Body of pancreas (tissue), 4 donors: ENCODE measurements at regions not wholly inside any gene's neighbourhood (a gene's known extent, or its start where the extent isn't known, plus 50 kb on each side); places are given as distances from the start of the nearest gene placed in this dataset.

Experiments
- ATAC-seq: fragments of 150-250 bp; one replicate; pipeline ENCODE4 v1.9.1; 2016
- DNase-seq, 4 donors: peaks; one replicate each; pipeline ENCODE4 v3.0.0-alpha.2; 2019
- H3K27ac ChIP-seq, 4 donors: fragments of 200-600 bp; sonication (generic); 1 replicate in 3 of 4; 2 replicates in 1 of 4; pipeline versions ENCODE4 v1.5.1 to v1.6.1; 2016 to 2019; ENCODE audit warnings: mild to moderate bottlenecking in 1 of 4, mixed read lengths in 1 of 4, moderate library complexity in 1 of 4
- H3K27me3 ChIP-seq, 2 donors: fragments of 200-600 bp; sonication (generic); one replicate each; pipeline ENCODE4 v1.6.0; 2016; ENCODE audit warnings: mild to moderate bottlenecking in 1 of 2
- H3K36me3 ChIP-seq, 2 donors: fragments of 200-600 bp; sonication (generic); replicated peaks in 1 of 2; 2 replicates each; pipeline ENCODE4 v1.5.1; 2016; ENCODE audit warnings: low read depth in 2 of 2; ENCODE audit not compliant: insufficient read depth in 1 of 2
- H3K4me1 ChIP-seq: fragments of 200-600 bp; sonication (generic); one replicate; pipeline ENCODE4 v1.6.0; 2016
- H3K4me3 ChIP-seq, 2 donors: fragments of 200-600 bp; sonication (generic); 1 replicate in 1 of 2; 2 replicates in 1 of 2; pipeline ENCODE4 v1.5.1; 2016 to 2019
- H3K9me3 ChIP-seq, 3 donors: fragments of 200-600 bp; sonication (generic); 1 replicate in 2 of 3; 2 replicates in 1 of 3; pipeline ENCODE4 v1.5.1; 2016
- POLR2A ChIP-seq, 3 donors: fragments of 450-650 bp; IDR thresholded peaks; one replicate each; pipeline ENCODE4 v1.6.1; 2016; ENCODE audit warnings: antibody characterized with exemption in 3 of 3, mild to moderate bottlenecking in 2 of 3
- WGBS, 2 donors: methylation state at CpG; one replicate each; pipeline ENCODE4 v1.1.5; 2017; 5-methylcytosine and 5-hydroxymethylcytosine counted together
- intact Hi-C: fragments of 100-400 bp; cut with DNase I; formaldehyde crosslinking; loops from one replicate; pipeline ENCODE4 v1.15.1; 2023
- TF ChIP-seq, protein P1 (sequence below), 7 experiments: fragments of 450-650 bp in 4 of 7; fragments of 200-600 bp in 3 of 7; sonication (generic) in 3 of 7; IDR thresholded peaks; one replicate each; pipeline ENCODE4 v1.5.1; 2016 to 2019; ENCODE audit warnings: antibody characterized with exemption in 7 of 7

DNA sequence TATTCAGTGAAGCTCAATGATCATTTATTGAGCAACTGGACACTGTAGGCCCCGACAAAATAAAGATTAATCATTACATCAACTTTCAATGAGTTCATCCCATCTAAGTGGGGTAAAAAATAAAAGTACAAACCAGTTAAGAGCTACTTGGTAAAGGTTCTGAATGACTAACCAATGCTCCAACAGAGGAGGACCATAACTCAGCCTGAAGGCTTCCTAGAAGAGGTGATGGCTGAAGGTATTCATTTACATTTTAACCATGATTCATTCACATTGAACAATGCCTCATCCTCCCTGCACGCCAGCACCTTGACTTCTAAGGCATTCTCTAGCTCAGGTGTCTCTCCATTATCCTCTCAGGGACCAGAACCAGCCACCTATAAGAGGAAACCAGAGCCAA, 201.4 kb downstream of the ZNF462 start:
- intact Hi-C loops, result no loop called here
- TF ChIP-seq, protein P1, sequence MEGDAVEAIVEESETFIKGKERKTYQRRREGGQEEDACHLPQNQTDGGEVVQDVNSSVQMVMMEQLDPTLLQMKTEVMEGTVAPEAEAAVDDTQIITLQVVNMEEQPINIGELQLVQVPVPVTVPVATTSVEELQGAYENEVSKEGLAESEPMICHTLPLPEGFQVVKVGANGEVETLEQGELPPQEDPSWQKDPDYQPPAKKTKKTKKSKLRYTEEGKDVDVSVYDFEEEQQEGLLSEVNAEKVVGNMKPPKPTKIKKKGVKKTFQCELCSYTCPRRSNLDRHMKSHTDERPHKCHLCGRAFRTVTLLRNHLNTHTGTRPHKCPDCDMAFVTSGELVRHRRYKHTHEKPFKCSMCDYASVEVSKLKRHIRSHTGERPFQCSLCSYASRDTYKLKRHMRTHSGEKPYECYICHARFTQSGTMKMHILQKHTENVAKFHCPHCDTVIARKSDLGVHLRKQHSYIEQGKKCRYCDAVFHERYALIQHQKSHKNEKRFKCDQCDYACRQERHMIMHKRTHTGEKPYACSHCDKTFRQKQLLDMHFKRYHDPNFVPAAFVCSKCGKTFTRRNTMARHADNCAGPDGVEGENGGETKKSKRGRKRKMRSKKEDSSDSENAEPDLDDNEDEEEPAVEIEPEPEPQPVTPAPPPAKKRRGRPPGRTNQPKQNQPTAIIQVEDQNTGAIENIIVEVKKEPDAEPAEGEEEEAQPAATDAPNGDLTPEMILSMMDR (IDR thresholded peaks at IDR 0.05), result no peak
- TF ChIP-seq POLR2A (IDR thresholded peaks at IDR 0.05), result no peak
- Histone ChIP-seq H3K9me3 (no peaks in the 10 kb centered on the region), H3K27me3 (no peaks in the 10 kb centered on the region), H3K4me3 (no peak overlapping the region), H3K36me3 (no peaks in the 10 kb centered on the region), H3K27ac (no peak overlapping the region), H3K4me1 (peaks cover 19% of the 10 kb centered on the region)
- no peak for DNase-seq
- WGBS, 2 donors, result 74 to 79% methylated on average over 2 of the region's 2 CpGs
- ATAC-seq, result no peak

DNA sequence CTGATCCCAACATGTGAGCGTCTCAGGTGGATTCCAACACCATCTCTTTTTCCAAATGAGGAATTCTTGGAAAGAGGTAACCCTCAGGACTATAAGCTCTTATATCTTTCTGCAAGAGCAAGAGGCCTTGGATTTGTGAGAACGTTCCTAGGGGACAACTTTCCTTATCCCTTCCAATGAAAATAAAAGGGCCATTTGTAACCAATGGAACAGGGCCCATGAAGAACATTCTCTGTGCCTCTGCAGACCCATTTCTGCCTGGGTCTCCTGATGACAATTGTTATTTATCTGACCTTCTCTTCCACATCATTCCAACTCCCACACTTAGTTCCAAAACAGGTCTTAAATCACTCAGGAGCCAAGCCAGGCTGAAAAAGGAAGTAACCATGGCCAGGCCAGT, 202.6 kb downstream of the ZNF462 start:
- Histone ChIP-seq H3K4me1 (peaks cover 19% of the 10 kb centered on the region), H3K9me3 (no peaks in the 10 kb centered on the region), H3K36me3 (no peaks in the 10 kb centered on the region), H3K27me3 (no peaks in the 10 kb centered on the region), H3K27ac (no peak overlapping the region), H3K4me3 (no peak overlapping the region)
- ATAC-seq, result no peak
- TF ChIP-seq, protein P1 (IDR thresholded peaks at IDR 0.05), result no peak
- TF ChIP-seq POLR2A (IDR thresholded peaks at IDR 0.05), result no peak
- no peak for DNase-seq
- 86% methylated on average over 2 of the region's 2 CpGs for WGBS, 2 donors
- intact Hi-C loops, result no loop called here

DNA sequence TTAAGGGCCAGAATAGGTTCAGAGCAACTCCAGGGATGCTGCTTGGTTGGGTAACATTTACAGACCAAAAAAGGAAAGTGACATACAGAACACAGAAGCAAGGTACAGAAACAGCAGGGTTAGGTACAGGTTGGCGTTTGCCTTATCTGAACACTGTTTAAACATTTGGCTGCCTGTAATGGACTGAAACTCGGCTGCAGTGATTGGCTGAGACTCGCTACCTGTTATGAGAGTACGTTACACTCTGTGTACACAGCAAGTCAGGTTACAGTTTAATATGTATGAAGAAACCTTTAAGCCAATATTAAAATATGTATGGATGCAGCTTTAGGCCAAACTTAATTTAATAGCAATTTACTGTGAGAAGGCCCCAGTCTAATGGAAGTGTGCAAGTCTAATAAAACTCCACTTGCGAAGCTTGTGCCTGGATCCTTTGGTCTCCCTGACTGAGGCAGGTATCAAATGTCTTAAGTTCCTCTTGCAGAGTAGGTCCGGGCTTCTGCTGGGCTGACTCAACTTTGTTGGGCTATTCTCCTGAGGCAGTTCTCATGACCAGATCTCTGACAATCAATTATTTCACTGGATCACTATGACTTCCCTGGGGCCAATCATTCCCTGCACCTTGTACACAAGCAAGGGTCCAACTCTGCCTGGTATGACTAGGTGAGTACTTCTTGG, 204.9 kb downstream of the ZNF462 start:
- no peak overlapping the region for H3K27ac ChIP-seq
- H3K9me3 ChIP-seq, result no peaks in the 10 kb centered on the region
- H3K36me3 ChIP-seq, result no peaks in the 10 kb centered on the region
- ATAC-seq (peak; percentile 97), DNase-seq (peak; percentile 42 to 74 (median 57))
- 25 to 33% methylated on average over 6 of the region's 6 CpGs for WGBS, 2 donors
- H3K4me1 ChIP-seq, result peaks cover 19% of the 10 kb centered on the region
- H3K27me3 ChIP-seq, result no peaks in the 10 kb centered on the region
- H3K4me3 ChIP-seq, result no peak overlapping the region
- intact Hi-C loops, result no loop called here
- TF ChIP-seq, protein P1 (IDR thresholded peaks at IDR 0.05), result no peak
- TF ChIP-seq POLR2A (IDR thresholded peaks at IDR 0.05), result no peak

DNA sequence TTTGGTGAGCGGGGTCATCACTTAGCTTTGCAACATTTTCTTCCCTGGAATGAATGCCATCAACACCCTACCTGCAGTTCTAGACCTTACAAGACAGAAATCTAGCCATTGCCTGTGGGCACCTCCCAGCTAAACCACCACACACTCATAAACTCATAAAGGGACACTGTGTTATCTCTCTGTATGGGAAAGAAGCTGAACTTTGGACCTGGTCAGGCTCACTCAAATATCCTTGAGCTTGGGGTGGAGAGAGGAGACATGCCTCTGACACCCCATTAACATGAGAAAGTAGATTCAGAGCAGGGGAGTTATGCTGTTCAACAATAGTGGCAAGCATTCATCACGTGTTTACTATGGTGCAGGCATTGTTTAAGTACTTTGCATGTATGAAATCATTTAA, 205.6 kb downstream of the ZNF462 start:
- DNase-seq, result no peak
- peak; percentile 26 for ATAC-seq
- Histone ChIP-seq H3K36me3 (no peaks in the 10 kb centered on the region), H3K9me3 (no peaks in the 10 kb centered on the region), H3K4me1 (peaks cover 19% of the 10 kb centered on the region), H3K4me3 (no peak overlapping the region), H3K27ac (no peak overlapping the region), H3K27me3 (no peaks in the 10 kb centered on the region)
- TF ChIP-seq, protein P1 (IDR thresholded peaks at IDR 0.05), result no peak
- TF ChIP-seq POLR2A (IDR thresholded peaks at IDR 0.05), result no peak
- intact Hi-C loops, result no loop called here
- WGBS, 2 donors, result 40 to 70% methylated on average over 1 to 2 of the region's 2 CpGs

DNA sequence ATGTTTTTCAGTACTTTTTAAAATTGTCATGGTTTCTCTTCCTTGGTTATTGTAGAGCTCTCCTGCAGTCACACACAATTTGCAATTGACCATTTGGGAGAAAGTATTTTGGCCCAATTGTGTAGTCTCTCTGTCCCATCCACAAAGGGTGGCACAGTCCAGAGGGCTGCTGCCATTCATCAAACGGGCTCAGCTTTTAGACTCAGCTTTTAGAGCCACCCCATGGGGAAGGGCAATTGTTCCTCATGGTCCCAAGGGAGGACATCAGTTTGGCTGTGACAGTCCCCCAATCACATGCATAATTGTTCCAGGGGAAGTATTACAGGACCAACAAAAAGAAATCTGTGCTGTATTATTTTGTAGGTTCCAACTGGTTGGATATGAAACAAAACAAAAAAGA, 207.6 kb downstream of the ZNF462 start:
- H3K27me3 ChIP-seq, result no peaks in the 10 kb centered on the region
- DNase-seq (no peak), ATAC-seq (no peak)
- no peak for TF ChIP-seq POLR2A (IDR thresholded peaks at IDR 0.05)
- TF ChIP-seq, protein P1 (IDR thresholded peaks at IDR 0.05), result no peak
- H3K27ac ChIP-seq, result no peak overlapping the region
- WGBS, 2 donors, result 48 to 60% methylated on average over 1 of the region's 1 CpG
- no peaks in the 10 kb centered on the region for H3K36me3 ChIP-seq
- H3K4me1 ChIP-seq, result peaks cover 19% of the 10 kb centered on the region
- H3K9me3 ChIP-seq, result no peaks in the 10 kb centered on the region
- no peak overlapping the region for H3K4me3 ChIP-seq
- intact Hi-C loops, result no loop called here
